Stimulated activated naive CD8-positive, alpha-beta T cell treated with anti-CD3 and anti-CD28 coated beads, Interleukin-15, amount 100 ng/mL, for 72 hours (primary cell): ENCODE measurements at regions not wholly inside any gene's neighbourhood (a gene's known extent, or its start where the extent isn't known, plus 50 kb on each side); places are given as distances from the start of the nearest gene placed in this dataset.

Experiments used
- ATAC-seq: fragments of 150-1000 bp; cut with Tn5 transposase; 2 replicates; pipeline ENCODE4 v1.10.0; 2021; ENCODE audit warnings: mild to moderate bottlenecking, moderate library complexity
- DNase-seq, 2 donors: peaks; one replicate each; pipeline ENCODE4 v3.0.0; 2021 to 2022
- H3K27ac Mint-ChIP-seq, 2 donors: one replicate each; pipeline ENCODE4 v1.8.0; 2022; ENCODE audit warnings: mild to moderate bottlenecking in 2 of 2, mixed read lengths in 2 of 2, moderate library complexity in 2 of 2
- H3K27me3 Mint-ChIP-seq: one replicate; pipeline ENCODE4 v1.8.0; 2022; ENCODE audit warnings: mixed read lengths
- H3K4me1 Mint-ChIP-seq: one replicate; pipeline ENCODE4 v1.8.0; 2022; ENCODE audit warnings: mild to moderate bottlenecking, mixed read lengths
- H3K4me3 Mint-ChIP-seq, 2 donors: one replicate each; pipeline ENCODE4 v1.8.0; 2022; ENCODE audit warnings: mild to moderate bottlenecking in 2 of 2, mixed read lengths in 2 of 2, moderate library complexity in 1 of 2
- H3K9me3 Mint-ChIP-seq, 2 donors: one replicate each; pipeline ENCODE4 v1.8.0; 2022; ENCODE audit warnings: mixed read lengths in 2 of 2

DNA sequence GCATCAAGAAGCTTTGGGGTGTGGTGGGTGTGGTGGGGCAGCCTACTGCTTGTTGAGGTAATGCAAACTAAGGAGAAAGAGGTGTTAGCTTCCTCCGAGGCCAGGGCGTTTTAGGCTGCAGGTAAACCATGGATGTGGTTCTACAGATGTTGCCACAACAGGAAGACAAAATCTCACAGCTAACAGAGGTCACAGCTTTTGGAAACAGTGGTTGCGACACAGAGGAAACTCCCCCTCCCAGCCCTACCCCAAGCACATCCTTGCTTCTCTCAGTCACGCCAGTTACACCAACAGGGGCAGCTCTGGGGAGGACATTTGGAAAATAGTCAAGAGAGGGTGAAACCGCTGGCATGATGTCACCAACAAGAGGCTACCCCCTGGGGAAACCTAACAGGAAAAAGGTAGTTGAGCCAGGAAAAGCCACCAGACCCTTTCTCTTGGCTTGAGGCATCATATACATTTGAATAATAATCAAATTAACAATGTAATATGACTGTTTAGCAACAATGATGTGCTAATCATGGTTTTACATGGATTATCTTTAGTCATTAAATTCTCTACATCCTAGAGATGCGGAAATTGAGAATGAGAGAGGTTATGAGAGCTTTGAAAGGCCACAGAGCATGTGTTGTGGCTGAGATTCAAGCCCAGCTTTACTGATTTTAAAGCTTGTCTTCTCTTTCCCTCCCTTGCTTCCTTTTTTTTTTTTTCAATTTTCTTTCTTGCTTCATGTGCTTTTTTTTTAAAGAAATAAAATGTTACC, 82.2 kb upstream of the IL12B start:
- peaks cover 12% of the 10 kb centered on the region for H3K27me3 Mint-ChIP-seq
- H3K4me1 Mint-ChIP-seq: peaks cover 59% of the 10 kb centered on the region
- peak; percentile 93 for ATAC-seq
- H3K27ac Mint-ChIP-seq: peak overlapping the region; percentile 30 to 68
- H3K9me3 Mint-ChIP-seq: no peaks in the 10 kb centered on the region
- peak; percentile 59 to 85 for DNase-seq
- peak overlapping the region in 1 of 2 donors; percentile 16 for H3K4me3 Mint-ChIP-seq

DNA sequence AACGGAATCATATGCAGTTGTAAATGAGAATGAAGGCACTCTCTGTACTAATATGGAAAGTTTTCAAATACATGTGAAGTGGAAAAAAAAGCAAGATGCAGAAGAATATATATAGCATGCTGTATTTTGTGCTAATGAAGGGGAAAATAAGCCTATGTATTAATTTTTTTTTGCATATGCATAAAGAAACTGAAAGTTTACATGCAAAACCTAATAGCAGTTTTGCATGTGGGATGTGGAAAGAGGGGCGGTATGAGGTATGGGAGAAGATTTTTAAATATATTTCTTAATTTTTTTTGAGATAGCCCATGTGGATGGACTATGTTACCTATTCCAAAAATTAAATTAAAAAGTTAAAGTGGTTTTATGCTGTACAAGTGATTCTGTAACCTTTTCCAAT, 83.7 kb upstream of the IL12B start:
- ATAC-seq (no peak), DNase-seq (no peak)
- Mint-ChIP-seq H3K27ac (no peak overlapping the region), H3K4me1 (peaks cover 51% of the 10 kb centered on the region), H3K9me3 (no peaks in the 10 kb centered on the region), H3K27me3 (no peaks in the 10 kb centered on the region), H3K4me3 (no peak overlapping the region)

DNA sequence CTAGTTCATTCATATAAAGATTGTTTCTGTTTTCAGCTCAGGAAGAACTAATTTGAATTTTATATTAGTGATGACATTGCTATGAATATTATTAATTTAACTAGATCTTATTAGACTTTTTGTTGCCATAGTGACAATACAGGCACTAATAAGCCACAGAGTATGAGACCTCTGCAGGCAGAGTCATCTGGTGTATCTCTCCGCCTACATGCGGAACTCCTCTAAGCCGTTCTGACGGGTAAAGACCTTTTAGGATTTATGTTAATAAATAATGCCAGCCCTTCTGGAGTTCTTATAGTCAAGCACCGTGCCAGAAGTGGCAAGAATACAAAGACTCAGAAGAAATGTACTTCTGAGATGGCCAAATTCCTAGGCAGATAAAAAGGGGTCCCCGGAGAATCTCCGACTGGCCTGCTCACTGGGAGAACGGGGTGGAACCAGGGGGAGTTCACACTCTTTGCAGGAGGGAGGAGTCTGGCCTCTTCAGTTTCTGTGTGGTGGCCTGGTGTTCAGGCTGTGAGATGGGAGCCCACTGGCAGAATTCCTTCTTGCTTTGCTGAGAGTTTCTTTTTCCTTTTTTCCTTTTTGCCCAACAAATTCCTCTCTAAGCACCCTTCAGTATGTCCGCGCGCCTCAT, 85.1 kb upstream of the IL12B start:
- Mint-ChIP-seq H3K27ac (peak overlapping the region in 1 of 2 donors; percentile 10), H3K27me3 (no peaks in the 10 kb centered on the region), H3K4me1 (peaks cover 37% of the 10 kb centered on the region), H3K4me3 (no peak overlapping the region), H3K9me3 (no peaks in the 10 kb centered on the region)
- DNase-seq (no peak), ATAC-seq (no peak)

GRCh38 chr5:159416438-159416837, 86.2 kb upstream of the IL12B start:
- Mint-ChIP-seq H3K27me3 (no peaks in the 10 kb centered on the region), H3K4me1 (peaks cover 27% of the 10 kb centered on the region), H3K27ac (no peak overlapping the region), H3K4me3 (no peak overlapping the region), H3K9me3 (no peaks in the 10 kb centered on the region)
- no peak for DNase-seq
- ATAC-seq: no peak

DNA sequence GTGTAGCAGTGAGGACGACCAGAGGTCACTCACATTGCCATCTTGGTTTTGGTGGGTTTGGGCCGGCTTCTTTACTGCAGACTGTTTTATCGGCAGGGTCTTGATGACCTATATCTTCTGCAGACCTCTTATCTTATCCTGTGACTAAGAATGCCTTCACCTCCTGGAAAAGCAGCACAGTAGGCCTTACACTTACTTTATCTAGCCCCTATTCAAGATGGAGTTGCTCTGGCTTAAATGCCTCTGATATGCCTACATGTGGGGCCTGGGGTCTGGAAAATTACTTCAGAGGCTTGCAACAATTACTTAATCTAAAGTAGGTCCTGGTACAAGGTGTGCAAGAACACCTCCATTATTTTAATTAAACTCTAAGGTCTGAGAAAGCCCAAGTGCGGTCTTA, 86.9 kb upstream of the IL12B start:
- Mint-ChIP-seq H3K9me3 (no peaks in the 10 kb centered on the region), H3K4me1 (peaks cover 20% of the 10 kb centered on the region), H3K27me3 (no peaks in the 10 kb centered on the region), H3K4me3 (no peak overlapping the region), H3K27ac (no peak overlapping the region)
- ATAC-seq (no peak), DNase-seq (no peak)

DNA sequence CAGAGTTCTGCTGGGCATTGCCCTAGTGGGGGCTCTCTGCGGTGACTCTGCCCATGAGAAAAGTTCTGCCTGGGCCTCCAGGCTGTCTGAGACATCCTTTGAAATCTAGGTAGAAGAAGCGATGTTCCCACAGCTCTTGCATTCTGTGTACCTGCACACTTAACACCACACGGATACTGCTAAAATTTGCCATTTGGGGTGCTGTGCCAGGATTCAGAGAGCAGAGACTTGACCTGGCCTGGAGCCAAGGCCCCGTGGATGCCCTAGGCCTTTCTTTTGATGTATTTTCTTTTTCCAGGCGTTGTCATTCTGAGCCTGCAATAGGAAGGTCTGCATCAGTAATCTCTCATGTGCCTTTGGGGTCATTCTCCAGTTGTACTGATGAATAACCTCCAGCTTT, 89.3 kb upstream of the IL12B start:
- Mint-ChIP-seq H3K27ac (no peak overlapping the region), H3K4me1 (no peaks in the 10 kb centered on the region), H3K27me3 (no peaks in the 10 kb centered on the region), H3K4me3 (no peak overlapping the region), H3K9me3 (no peaks in the 10 kb centered on the region)
- no peak for ATAC-seq
- no peak for DNase-seq

- ATAC-seq: no peak
- Mint-ChIP-seq H3K4me3 (no peak overlapping the region), H3K27me3 (no peaks in the 10 kb centered on the region), H3K9me3 (no peaks in the 10 kb centered on the region), H3K27ac (no peak overlapping the region), H3K4me1 (peaks cover 4% of the 10 kb centered on the region)
- no peak for DNase-seq
Observed at GRCh38 chr5:159420940-159421339, 90.7 kb upstream of the IL12B start.

- Mint-ChIP-seq H3K9me3 (no peaks in the 10 kb centered on the region), H3K27ac (no peak overlapping the region), H3K4me1 (peaks cover 17% of the 10 kb centered on the region), H3K4me3 (no peak overlapping the region), H3K27me3 (no peaks in the 10 kb centered on the region)
- ATAC-seq (no peak), DNase-seq (no peak)
Observed at GRCh38 chr5:159422361-159422760, 92.1 kb upstream of the IL12B start.

DNA sequence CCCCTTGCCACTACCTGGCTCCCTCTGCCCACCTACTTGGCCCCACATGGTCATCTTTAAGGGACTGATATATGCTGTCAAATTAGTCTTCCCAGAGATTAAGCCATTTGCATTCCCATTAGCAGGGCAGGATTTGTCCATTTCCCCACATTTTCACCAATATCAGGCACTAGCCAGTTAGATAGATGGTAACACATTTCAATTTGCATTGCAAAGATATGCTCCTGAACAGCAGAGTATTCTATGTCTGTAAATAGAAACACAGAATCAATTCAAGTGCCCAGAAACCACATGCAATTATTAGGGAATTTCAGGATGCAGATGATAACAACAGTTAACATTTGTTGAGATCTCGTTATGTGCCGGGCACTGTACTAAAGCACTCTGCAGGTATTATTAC, 92.6 kb upstream of the IL12B start:
- ATAC-seq (no peak), DNase-seq (no peak)
- H3K9me3 Mint-ChIP-seq: no peaks in the 10 kb centered on the region
- H3K4me1 Mint-ChIP-seq: peaks cover 22% of the 10 kb centered on the region
- H3K27me3 Mint-ChIP-seq: no peaks in the 10 kb centered on the region
- H3K4me3 Mint-ChIP-seq: no peak overlapping the region
- H3K27ac Mint-ChIP-seq: no peak overlapping the region

DNA sequence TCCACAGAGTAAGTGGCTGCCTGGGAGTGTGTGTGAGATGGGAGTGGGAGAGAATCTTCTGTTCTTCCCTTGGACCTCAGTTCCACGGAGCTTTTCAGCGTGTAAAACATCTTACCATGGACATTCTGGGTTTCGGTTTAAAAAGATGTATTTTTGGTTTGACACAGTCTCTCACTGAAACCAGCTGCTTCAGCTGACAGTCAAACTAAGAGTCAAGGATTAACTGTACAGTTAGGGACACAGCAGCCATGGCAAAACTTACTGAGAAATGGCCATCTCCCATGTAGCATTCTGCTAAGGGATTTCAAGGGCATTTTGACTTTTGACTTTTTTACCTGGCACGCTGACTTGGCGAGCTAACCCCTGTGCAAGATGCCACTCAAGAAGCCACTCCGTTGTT, 93.8 kb upstream of the IL12B start:
- Mint-ChIP-seq H3K4me3 (no peak overlapping the region), H3K27me3 (no peaks in the 10 kb centered on the region), H3K9me3 (no peaks in the 10 kb centered on the region), H3K27ac (no peak overlapping the region), H3K4me1 (peaks cover 25% of the 10 kb centered on the region)
- ATAC-seq (no peak), DNase-seq (no peak)

- ATAC-seq: peak; percentile 55
- DNase-seq: no peak
- Mint-ChIP-seq H3K27ac (no peak overlapping the region), H3K4me1 (peaks cover 28% of the 10 kb centered on the region), H3K4me3 (no peak overlapping the region), H3K27me3 (no peaks in the 10 kb centered on the region), H3K9me3 (no peaks in the 10 kb centered on the region)
Observed at GRCh38 chr5:159426694-159427093, 96.4 kb upstream of the IL12B start.

DNA sequence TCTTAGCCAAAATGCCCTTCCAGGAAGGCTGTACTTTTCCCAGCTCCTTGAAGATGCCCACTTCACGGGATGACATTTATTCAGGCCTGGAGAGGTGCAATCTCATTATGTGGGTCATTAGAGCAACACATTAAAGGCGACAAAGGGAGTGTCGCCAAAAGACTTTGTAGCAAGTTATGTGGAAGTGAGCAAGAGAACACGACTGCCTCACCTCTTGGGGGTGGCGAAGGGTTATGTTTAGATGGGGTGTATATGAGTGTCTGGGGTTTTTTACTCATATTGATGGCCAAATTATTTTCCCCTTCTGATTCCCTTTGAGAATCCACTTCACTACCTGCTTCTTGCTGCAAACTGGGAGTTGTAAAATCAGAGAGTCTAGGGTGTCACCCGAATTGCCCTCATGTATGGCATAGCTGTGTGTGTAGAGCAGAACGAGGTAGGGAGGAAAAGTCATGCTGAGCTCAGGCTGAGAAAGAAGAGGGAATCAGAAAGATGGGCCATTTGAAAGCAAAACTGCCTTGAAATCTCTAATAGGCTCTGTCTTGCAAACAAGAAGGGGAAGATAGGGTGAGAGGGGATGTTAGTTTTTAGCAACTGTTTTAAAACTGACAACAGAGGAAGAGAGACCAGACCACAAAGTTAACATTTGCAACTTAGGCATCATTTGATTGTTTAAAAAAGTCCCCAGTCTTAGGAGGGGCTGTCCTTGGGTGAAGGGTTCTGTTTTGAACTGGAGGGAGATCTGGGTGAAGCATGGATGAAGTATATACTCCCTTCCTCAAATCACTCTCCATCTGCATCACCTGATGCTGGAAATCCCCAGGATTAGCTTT, 97.1 kb upstream of the IL12B start:
- ATAC-seq (peak; percentile 84), DNase-seq (no peak)
- Mint-ChIP-seq H3K4me1 (peaks cover 29% of the 10 kb centered on the region), H3K27ac (peak overlapping the region in 1 of 2 donors; percentile 20), H3K9me3 (no peaks in the 10 kb centered on the region), H3K4me3 (peak overlapping the region in 1 of 2 donors; percentile 4), H3K27me3 (no peaks in the 10 kb centered on the region)

- no peak overlapping the region for H3K27ac Mint-ChIP-seq
- H3K27me3 Mint-ChIP-seq: peaks cover 10% of the 10 kb centered on the region
- H3K4me3 Mint-ChIP-seq: no peak overlapping the region
- DNase-seq (no peak), ATAC-seq (no peak)
- no peaks in the 10 kb centered on the region for H3K9me3 Mint-ChIP-seq
- peaks cover 28% of the 10 kb centered on the region for H3K4me1 Mint-ChIP-seq
Observed at GRCh38 chr5:159430361-159431012, 100.2 kb upstream of the IL12B start.

DNA sequence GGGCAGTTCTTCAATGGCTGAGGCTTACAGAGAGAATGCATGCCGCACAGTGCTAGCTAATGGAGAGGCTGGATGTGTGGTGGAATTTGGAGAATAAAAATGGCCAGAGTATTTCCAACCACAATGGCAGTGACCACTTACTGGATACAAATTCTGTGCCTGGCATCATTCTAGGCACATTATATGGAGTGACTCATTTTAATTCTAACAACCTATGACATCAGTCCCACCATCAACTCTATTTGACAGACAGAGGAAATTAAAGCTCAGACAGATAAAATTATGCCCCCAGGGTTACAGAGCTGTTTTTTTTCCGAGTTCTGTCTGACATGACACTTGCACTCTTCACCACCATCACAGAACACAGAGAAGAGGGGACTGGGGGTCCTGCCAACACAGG, 105.6 kb upstream of the IL12B start:
- no peak for ATAC-seq
- H3K4me3 Mint-ChIP-seq: no peak overlapping the region
- H3K4me1 Mint-ChIP-seq: peaks cover 4% of the 10 kb centered on the region

GRCh38 chr5:159438092-159438491, 107.8 kb upstream of the IL12B start:
- no peaks in the 10 kb centered on the region for H3K9me3 Mint-ChIP-seq
- H3K27me3 Mint-ChIP-seq: peaks cover 16% of the 10 kb centered on the region
- no peak overlapping the region for H3K4me3 Mint-ChIP-seq
- H3K4me1 Mint-ChIP-seq: no peaks in the 10 kb centered on the region
- ATAC-seq (no peak), DNase-seq (no peak)
- H3K27ac Mint-ChIP-seq: no peak overlapping the region

More for the DNA sequence above, 105.6 kb upstream of the IL12B start:
- H3K9me3 Mint-ChIP-seq: no peaks in the 10 kb centered on the region
- H3K27me3 Mint-ChIP-seq: peaks cover 18% of the 10 kb centered on the region
- H3K27ac Mint-ChIP-seq: no peak overlapping the region
- DNase-seq: no peak
